ENCODE measurements at regions not wholly inside any gene's neighbourhood (a gene's known extent, or its start where the extent isn't known, plus 50 kb on each side); places are given as distances from the start of the nearest gene placed in this dataset.

DNA sequence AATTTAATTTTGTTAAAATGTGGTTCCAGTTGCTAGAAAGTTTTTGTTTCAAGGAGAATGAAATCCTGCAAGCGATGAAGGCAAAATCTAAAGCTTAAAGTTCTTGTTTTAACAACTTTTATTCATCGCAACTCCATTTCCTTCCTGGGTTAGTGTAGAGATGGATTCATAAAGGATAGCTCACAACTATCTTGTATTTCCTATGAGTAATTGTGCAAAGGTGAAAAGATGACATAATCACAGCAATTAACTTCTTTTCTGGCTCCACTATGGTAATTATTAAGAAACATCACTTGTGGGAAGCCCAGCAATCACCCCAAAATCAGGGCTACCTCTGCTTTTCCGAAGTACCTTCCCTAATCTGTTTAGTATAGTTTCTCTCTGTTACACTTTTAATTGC is 80.8 kb upstream of the SEMA6A start:
- Mint-ChIP-seq H3K9me3 (no peaks in the 10 kb centered on the region), H3K4me3 (no peak overlapping the region), H3K27me3 (peaks cover 31% of the 10 kb centered on the region), H3K27ac (no peak overlapping the region), H3K4me1 (no peaks in the 10 kb centered on the region)
- ATAC-seq = no peak
- no peak for DNase-seq

DNA sequence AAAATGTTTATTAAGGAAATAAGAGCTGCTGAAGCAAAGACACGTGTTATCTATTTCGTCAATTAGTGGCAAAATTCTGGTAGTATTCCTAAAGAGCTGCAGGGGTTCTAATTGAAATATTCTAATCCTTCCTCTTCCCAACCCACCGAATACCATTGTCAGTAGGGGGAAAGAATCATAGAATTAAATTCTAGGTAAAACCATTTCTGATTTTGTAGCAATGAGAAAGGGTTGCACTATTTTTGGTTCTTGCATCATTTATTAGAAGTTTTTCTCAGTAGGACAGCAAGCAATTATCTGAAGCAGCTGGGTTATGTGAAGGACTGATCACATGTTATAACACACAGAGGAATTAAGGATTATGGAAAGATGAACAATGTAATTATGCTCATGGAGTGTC is 80.3 kb upstream of the SEMA6A start:
- H3K27me3 Mint-ChIP-seq = peaks cover 31% of the 10 kb centered on the region

DNA sequence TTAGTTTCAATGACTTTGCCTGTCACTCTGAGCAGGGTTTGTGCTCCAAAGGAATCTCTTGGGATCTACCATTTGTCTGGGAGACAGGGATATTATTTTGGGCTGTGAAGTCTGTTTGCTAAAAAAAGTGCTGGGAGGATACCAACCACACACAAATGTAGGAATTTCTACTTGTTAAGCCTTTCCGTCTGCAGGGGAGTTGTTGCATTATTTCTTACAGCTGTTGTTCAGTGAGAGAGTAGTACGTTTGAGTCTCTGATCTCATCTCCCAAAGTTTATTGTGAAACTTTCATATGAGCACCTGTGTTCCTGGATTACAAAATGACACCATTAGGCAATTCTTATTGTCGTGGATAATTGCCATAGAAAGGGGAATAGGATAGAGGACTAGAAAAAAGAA is 78.3 kb upstream of the SEMA6A start:
- ATAC-seq = no peak
- no peak overlapping the region for H3K4me3 Mint-ChIP-seq
- H3K27me3 Mint-ChIP-seq = peaks cover 23% of the 10 kb centered on the region
- no peak for DNase-seq
- H3K9me3 Mint-ChIP-seq = no peaks in the 10 kb centered on the region
- no peaks in the 10 kb centered on the region for H3K4me1 Mint-ChIP-seq
- no peak overlapping the region for H3K27ac Mint-ChIP-seq

More for the DNA sequence above, 80.3 kb upstream of the SEMA6A start:
- no peak for DNase-seq
- H3K27ac Mint-ChIP-seq = no peak overlapping the region
- H3K4me1 Mint-ChIP-seq = no peaks in the 10 kb centered on the region
- H3K4me3 Mint-ChIP-seq = no peak overlapping the region
- no peak for ATAC-seq
- no peaks in the 10 kb centered on the region for H3K9me3 Mint-ChIP-seq

DNA sequence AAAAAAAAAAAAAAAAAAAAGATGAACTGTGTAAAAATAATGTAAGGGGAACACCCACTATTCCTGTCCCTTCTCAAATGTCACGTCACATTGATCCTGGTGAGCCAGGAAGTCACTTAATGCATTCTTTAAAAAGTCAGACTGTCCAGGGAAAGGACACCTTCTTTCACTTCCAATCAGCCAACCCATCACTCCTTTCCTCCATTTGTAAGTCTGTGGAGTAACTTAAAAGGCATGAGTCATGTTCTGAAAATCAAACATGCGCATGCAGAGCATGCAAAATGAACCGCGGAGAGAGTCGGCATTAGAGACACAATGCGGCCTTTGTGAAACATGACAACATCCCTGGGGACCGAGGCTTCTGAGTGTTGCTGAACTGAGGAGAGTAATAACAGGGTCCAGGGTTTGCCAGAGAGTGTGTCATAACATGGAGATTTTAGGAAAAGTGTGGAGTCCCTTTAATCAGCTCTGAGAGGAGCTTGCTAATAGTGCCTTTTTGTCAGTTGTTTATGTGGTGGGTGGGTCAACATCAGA is 77.6 kb upstream of the SEMA6A start:
- no peak for DNase-seq
- no peak overlapping the region for H3K4me3 Mint-ChIP-seq
- no peak overlapping the region for H3K27ac Mint-ChIP-seq
- ATAC-seq = no peak
- peaks cover 23% of the 10 kb centered on the region for H3K27me3 Mint-ChIP-seq
- no peaks in the 10 kb centered on the region for H3K9me3 Mint-ChIP-seq
- H3K4me1 Mint-ChIP-seq = no peaks in the 10 kb centered on the region

DNA sequence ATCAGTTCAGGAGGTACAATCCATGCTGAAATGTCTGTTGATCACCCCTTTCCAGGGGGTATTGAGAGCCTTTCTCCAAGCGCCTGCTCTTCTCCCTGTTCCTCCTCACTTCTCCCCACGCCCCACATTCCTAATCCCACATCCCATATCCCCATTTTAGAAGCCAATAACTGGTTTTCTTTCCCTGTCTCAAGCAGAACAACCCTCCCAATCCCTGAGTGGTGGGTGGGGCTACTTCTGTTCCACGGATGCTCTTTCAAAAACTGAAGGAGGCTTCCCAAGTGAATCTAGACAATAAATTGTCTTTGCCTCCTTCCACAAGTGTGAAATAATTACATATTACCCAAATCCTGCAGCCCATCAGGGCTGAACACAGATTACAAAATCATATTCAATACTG is 77.0 kb upstream of the SEMA6A start:
- Mint-ChIP-seq H3K4me1 (no peaks in the 10 kb centered on the region), H3K9me3 (no peaks in the 10 kb centered on the region), H3K27ac (no peak overlapping the region), H3K4me3 (no peak overlapping the region), H3K27me3 (peaks cover 23% of the 10 kb centered on the region)
- DNase-seq (no peak), ATAC-seq (no peak)

DNA sequence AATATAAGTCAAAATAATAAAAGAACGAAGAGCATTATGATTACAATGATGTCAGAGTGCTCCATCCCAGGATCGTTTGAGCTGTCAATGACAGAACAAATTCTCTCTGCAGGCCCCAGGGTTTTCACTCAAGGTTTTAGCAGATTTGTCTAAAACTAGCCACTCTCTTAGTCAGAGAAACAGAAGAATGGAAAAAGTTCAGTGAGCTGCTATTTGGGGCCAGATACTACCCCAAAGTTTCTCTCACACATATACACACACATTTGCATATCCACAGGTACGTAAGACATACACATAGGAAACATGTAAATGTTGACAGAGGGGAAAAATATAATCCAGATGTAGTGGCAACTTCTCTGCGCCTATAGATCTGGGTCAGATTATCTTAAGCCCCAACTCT is 76.3 kb upstream of the SEMA6A start:
- Mint-ChIP-seq H3K27ac (no peak overlapping the region), H3K4me3 (no peak overlapping the region), H3K9me3 (no peaks in the 10 kb centered on the region), H3K4me1 (no peaks in the 10 kb centered on the region), H3K27me3 (peaks cover 23% of the 10 kb centered on the region)
- DNase-seq (no peak), ATAC-seq (no peak)

DNA sequence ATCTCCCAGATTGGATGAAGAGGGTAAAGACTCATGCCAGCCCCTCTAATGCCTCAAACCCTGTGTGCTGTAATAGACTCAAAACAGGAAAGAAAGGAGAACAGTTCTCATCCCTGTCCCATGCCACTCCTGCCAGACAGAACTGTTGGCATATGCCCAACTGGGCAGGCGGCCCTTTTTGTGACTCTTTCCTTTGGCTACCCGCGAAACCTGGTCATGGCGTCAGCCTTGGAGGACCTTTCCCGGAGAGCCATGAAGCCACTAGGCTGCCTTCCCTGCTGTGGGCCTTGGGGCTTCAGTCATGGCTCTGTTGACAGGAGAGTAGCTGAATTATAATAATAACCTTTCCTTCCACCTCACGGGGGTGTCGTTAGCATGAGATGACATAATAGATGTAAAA is 75.9 kb upstream of the SEMA6A start:
- DNase-seq (no peak), ATAC-seq (no peak)
- H3K4me1 Mint-ChIP-seq = no peaks in the 10 kb centered on the region
- H3K9me3 Mint-ChIP-seq = no peaks in the 10 kb centered on the region
- no peak overlapping the region for H3K27ac Mint-ChIP-seq
- no peak overlapping the region for H3K4me3 Mint-ChIP-seq
- H3K27me3 Mint-ChIP-seq = peaks cover 23% of the 10 kb centered on the region

DNA sequence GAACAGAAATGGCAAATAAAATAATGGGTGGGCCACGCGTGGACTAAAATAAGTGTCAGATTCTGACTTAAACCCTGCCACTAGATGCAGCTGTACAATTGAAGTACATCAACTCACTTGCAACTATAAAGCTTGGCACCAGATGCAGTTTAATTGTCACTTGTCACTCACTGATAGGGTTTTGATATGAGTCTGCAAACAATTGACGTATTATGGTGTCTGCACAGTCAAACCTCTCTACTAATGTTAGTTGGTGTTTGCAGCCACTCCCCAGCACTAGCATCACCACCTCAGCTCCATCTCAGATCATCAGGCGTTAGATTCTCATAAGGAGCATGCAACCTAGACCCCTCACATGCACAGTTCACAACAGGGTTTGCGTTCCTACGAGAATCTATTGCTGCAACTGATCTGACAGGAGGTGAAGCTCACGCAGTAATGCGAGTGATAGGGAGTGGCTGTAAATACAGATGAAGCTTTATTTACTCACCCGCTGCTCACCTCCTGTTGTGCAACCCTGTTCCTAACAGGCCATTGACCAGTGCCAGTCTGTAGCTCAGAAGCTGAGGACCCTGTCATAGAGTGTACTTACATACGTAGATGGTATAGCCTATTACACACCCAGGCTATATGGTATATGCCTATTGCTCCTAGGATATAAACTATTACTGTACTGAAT is 72.1 kb upstream of the SEMA6A start:
- ATAC-seq = no peak
- DNase-seq = no peak
- H3K4me1 Mint-ChIP-seq = no peaks in the 10 kb centered on the region
- no peak overlapping the region for H3K4me3 Mint-ChIP-seq
- no peak overlapping the region for H3K27ac Mint-ChIP-seq
- H3K27me3 Mint-ChIP-seq = peaks cover 6% of the 10 kb centered on the region
- H3K9me3 Mint-ChIP-seq = no peaks in the 10 kb centered on the region

DNA sequence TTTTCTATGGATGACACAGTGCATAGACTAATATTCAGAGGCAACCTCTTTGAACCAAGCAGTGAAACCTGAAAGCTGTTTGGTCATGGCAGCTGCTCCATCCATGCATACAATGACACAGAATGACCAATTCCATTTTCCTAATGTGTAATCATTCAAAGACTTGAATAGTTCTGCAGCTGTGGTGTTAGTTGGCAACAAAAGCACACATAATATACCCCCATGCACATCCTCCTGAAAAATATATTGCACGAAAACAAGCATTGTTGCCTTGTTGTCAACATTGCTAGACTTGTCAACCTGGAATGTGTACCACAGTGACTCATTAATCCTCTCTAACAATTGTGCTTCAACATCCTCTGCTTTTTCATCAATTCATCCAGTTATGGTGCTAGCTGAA is 71.0 kb upstream of the SEMA6A start:
- DNase-seq (no peak), ATAC-seq (no peak)
- Mint-ChIP-seq H3K4me1 (no peaks in the 10 kb centered on the region), H3K27me3 (no peaks in the 10 kb centered on the region), H3K27ac (no peak overlapping the region), H3K9me3 (no peaks in the 10 kb centered on the region), H3K4me3 (no peak overlapping the region)

DNA sequence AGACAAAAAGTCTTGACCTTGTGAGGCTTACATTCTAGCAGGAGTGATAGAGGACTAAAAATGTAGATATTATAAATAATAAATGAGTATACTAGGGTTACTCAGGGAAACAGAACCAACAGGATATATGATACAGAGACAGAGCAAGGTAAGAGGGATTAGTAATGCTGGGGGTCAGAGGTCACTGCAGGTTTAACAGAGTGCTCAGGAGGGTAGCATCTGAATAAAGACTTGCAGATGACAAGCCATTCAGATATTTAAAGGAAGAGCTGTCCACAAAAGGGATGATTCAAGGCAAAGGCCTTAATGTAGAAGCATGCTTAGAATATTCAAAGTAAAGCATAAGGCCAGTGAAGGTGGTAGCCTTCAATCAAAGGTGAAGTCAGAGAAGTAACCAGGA is 65.6 kb upstream of the SEMA6A start:
- Mint-ChIP-seq H3K4me1 (no peaks in the 10 kb centered on the region), H3K27me3 (no peaks in the 10 kb centered on the region), H3K27ac (no peak overlapping the region), H3K9me3 (no peaks in the 10 kb centered on the region), H3K4me3 (no peak overlapping the region)
- ATAC-seq = no peak
- DNase-seq = no peak

DNA sequence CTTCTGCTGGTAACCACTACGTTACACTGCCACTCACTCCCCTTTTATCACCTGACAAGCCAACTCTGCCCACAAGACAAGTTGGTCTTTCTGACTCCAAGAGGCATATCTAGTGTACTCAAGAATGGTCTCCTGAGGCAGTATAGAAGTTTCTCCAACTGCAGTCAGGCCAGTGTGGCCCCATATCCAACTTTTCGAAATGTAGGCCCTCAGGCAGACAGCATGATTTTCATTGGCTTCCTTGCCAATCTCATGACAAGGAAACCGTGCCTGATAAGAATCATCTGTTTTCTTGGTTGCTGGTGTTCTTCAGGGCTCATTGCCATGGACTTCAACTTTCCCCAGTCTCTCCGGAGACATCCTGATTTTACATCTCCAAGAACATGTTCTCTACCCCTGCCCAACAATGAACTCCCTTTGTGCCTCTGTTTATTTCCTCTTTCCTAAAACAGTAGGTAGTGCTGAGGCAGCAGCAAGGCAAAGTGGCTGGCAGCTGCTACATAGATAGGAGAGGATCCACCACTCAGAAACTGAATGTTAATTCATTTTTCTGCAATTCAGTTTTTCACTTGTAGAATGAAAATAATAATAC is 62.6 kb upstream of the SEMA6A start:
- H3K27ac Mint-ChIP-seq = no peak overlapping the region
- no peaks in the 10 kb centered on the region for H3K9me3 Mint-ChIP-seq
- no peaks in the 10 kb centered on the region for H3K4me1 Mint-ChIP-seq
- ATAC-seq (no peak), DNase-seq (no peak)
- no peak overlapping the region for H3K4me3 Mint-ChIP-seq
- H3K27me3 Mint-ChIP-seq = no peaks in the 10 kb centered on the region

DNA sequence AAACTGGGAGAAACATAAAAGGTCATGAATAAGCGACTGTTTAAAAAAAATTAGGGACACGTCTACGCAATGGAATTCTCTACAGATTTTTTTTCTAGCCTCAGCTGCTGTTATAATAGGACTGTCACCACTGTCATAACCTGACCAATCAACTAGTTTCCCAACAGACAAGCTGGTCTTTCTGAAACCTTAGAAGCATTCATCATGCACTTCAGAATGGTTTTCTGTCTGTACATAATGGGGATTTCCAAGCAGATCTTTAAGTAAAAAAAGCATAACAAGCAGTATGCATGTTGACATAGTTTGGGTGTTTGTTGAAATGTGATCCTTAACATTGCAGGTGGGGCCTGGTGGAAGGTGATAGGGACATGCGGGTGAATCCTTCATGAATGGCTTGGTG is 58.3 kb upstream of the SEMA6A start:
- no peaks in the 10 kb centered on the region for H3K9me3 Mint-ChIP-seq
- no peak overlapping the region for H3K4me3 Mint-ChIP-seq
- ATAC-seq (no peak), DNase-seq (no peak)
- H3K27me3 Mint-ChIP-seq = no peaks in the 10 kb centered on the region
- no peaks in the 10 kb centered on the region for H3K4me1 Mint-ChIP-seq
- no peak overlapping the region for H3K27ac Mint-ChIP-seq

DNA sequence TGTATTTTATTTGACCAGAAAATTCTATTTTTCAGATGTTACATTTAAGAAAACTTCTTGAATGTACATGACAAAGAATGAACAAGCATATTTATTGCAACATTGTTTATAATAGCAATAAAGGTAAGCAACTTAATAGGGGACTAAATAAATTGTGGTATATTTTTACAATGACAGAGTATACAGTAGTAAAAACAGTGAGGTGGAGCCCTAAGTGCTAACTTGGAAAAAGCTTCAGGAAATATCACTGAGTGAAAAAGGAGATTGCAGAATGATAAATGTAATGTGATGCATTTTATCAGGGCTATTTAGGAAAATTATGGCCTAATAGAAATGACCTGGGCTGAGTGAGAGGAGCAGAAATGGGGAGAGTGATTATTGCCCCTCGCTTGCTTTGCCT is 56.5 kb upstream of the SEMA6A start:
- Mint-ChIP-seq H3K4me1 (no peaks in the 10 kb centered on the region), H3K4me3 (no peak overlapping the region), H3K27ac (no peak overlapping the region)

DNA sequence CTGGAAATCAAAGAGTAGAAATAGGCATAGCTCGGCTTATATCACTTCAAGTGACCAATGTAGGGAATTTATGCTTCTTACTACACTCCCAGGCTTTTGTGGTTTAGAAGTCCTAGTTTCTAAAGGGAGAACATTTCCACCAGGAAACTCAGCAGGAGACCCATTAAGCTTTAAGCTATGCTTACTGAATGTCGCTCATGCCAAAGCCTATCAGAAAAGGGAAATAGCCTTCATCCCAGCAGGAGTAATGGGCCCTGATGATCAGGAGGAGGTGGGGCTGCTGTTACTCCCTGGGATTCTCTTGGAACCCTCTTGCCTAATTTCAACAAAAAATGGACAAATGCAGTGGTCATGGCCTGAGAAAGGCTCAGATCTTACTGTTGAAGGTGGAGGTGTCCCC is 54.5 kb upstream of the SEMA6A start:
- DNase-seq (no peak), ATAC-seq (no peak)
- Mint-ChIP-seq H3K4me3 (no peak overlapping the region), H3K27me3 (peaks cover 12% of the 10 kb centered on the region), H3K9me3 (no peaks in the 10 kb centered on the region), H3K27ac (peak overlapping the region in 1 of 2 donors; percentile 88), H3K4me1 (no peaks in the 10 kb centered on the region)

More for the DNA sequence above, 56.5 kb upstream of the SEMA6A start:
- H3K27me3 Mint-ChIP-seq = peaks cover 3% of the 10 kb centered on the region
- DNase-seq (no peak), ATAC-seq (no peak)
- H3K9me3 Mint-ChIP-seq = no peaks in the 10 kb centered on the region

DNA sequence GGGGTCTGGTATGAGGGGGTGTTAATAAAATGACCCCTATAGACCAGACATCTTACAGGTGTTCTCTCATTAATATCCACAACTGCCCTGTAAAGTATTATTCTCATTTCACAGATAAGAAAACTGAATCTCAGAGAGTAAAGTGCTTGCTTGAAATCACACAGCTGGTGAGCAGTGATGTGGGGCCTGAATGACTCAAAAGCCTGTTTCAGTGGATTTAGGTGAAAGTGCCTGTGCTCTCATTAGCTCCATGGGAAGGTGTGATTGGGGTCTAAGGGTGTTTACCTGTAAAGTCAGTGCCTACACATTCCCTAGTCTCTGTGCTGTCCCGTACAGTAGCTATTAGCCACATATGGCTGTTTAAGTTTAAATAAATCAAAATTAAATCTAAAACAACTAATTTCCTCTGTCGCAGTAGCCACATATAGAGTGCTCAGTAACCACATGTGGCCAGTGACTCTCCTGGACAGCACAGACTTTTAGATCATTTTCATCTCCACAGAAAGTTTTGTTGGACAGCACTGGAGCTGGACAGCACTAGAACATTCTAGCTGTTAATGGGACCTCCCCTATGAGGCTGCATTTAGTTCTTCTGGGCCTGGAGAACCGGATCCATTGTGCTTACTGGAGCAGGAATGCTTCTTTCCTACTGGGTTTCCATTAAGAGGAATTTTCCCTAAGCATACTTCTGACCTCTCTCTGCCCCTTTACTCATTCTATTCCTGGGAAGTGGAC is 52.5 kb upstream of the SEMA6A start:
- no peak overlapping the region for H3K4me3 Mint-ChIP-seq
- no peaks in the 10 kb centered on the region for H3K4me1 Mint-ChIP-seq
- H3K9me3 Mint-ChIP-seq = no peaks in the 10 kb centered on the region
- no peak overlapping the region for H3K27ac Mint-ChIP-seq
- peaks cover 16% of the 10 kb centered on the region for H3K27me3 Mint-ChIP-seq
- no peak for ATAC-seq
- no peak for DNase-seq

DNA sequence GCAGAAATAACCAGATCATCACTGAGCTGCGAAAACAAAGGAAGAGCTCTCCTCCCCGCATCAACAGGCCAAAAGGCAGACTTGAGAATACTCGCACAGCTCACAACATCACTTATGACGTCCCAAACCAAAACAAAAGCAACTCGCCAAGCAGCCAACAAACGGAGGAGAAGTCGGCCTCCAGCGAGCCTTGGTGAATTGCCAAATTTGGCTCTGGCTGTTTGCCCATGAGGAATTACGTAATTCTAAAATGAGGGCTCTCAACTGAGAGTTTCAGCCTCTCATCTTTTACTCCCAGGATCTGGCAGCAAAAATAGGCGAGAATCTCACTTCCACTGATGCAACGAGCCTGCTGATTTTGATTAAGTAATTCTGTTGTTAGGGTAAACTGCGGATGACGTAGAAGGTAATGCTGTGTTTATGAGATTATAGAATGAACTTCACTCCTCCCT is 51.7 kb upstream of the SEMA6A start:
- ATAC-seq (no peak), DNase-seq (no peak)
- Mint-ChIP-seq H3K4me1 (no peaks in the 10 kb centered on the region), H3K9me3 (no peaks in the 10 kb centered on the region), H3K27me3 (peaks cover 16% of the 10 kb centered on the region), H3K27ac (no peak overlapping the region), H3K4me3 (no peak overlapping the region)

Measured in stimulated activated naive CD8-positive, alpha-beta T cell treated with anti-CD3 and anti-CD28 coated beads, Interleukin-15, amount 100 ng/mL, for 72 hours (primary cell).